ENCODE measurements at regions not wholly inside any gene's neighbourhood (a gene's known extent, or its start where the extent isn't known, plus 50 kb on each side); places are given as distances from the start of the nearest gene placed in this dataset.

DNA sequence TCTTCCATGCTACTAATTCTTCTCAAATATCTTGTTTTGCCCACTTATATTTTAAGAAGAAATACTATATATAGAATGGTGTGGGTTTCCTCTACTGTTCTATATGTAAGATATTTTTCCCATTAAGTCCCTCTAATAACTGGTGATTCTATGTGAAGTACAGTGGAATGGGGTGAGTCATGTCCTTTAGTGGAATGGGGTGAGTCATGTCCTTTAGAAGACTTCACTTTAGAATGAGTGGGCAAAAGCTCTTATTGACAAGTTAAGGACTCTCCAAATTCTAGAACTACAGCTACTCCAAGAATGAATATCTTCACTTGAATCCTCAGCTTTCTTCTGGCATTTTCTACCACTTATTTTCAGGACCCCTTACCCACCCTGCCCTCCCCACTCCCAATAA, 349.9 kb downstream of the ETNK1 start:
- no peak overlapping the region for H2BK12ac ChIP-seq (ENCODE audit: insufficient read length, low read depth, low read length)
- no peak overlapping the region for H3K27ac Mint-ChIP-seq
- H3K23me2 ChIP-seq (ENCODE audit: insufficient read length, low read depth, low read length, poor library complexity, severe bottlenecking) = no peaks in the 10 kb centered on the region
- H3K18ac ChIP-seq (ENCODE audit: insufficient read length, low read depth, low read length) = no peak overlapping the region
- no peaks in the 10 kb centered on the region for H3K27me3 Mint-ChIP-seq (ENCODE audit: low read depth)
- no peak overlapping the region for H3K27ac ChIP-seq (ENCODE audit: insufficient read length, low read depth, low read length)
- no peak overlapping the region for H4K5ac ChIP-seq (ENCODE audit: insufficient read length, low read depth, low read length)
- H3T11ph ChIP-seq (ENCODE audit: low read length) = no peak overlapping the region
- H2BK120ac ChIP-seq (ENCODE audit: low read depth, low read length, poor library complexity, severe bottlenecking) = no peak overlapping the region
- no peak overlapping the region for H2BK15ac ChIP-seq (ENCODE audit: low read depth, low read length)
- DNase-seq = no peak
- H3K79me2 ChIP-seq (ENCODE audit: insufficient read depth, low read length) = no peaks in the 10 kb centered on the region
- no peak overlapping the region for H3K4me2 ChIP-seq (ENCODE audit: insufficient read depth, insufficient read length, low read length)
- no peaks in the 10 kb centered on the region for H3K9me3 ChIP-seq (ENCODE audit: control insufficient read depth, low read depth, low read length)
- no peak overlapping the region for H3K4ac ChIP-seq (ENCODE audit: low read depth, low read length)
- H3K14ac ChIP-seq (ENCODE audit: insufficient read depth, low read length) = no peak overlapping the region
- no peak overlapping the region for H2BK20ac ChIP-seq (ENCODE audit: low read depth, low read length, poor library complexity, severe bottlenecking)
- no peak overlapping the region for H2BK5ac ChIP-seq (ENCODE audit: insufficient read length, low read length)
- no peak overlapping the region for H3K56ac ChIP-seq (ENCODE audit: insufficient read length, low read depth, low read length)
- H3K9me3 Mint-ChIP-seq = no peaks in the 10 kb centered on the region
- H3K4me1 Mint-ChIP-seq = peaks cover 0 to 3% of the 10 kb centered on the region in 2 experiments; a peak in 2 of 4 replicates
- H3K79me1 ChIP-seq (ENCODE audit: insufficient read depth, low read depth, low read length, poor library complexity, severe bottlenecking) = no peaks in the 10 kb centered on the region
- no peaks in the 10 kb centered on the region for H4K20me1 ChIP-seq (ENCODE audit: control insufficient read depth, insufficient read depth, insufficient read length)
- no peak overlapping the region for H4K91ac ChIP-seq (ENCODE audit: insufficient read length, low read depth, low read length)
- no peak overlapping the region for H2AK5ac ChIP-seq (ENCODE audit: insufficient read length, low read length)
- H3K36me3 Mint-ChIP-seq (ENCODE audit: insufficient read depth in 1 of 3, low read depth in 3 of 3) = no peaks in the 10 kb centered on the region
- H2AFZ ChIP-seq (ENCODE audit: low read length) = no peak overlapping the region
- no peak overlapping the region for H3K23ac ChIP-seq (ENCODE audit: insufficient read length, low read depth, low read length)
- H3K27me3 ChIP-seq (ENCODE audit: insufficient read depth, low read length) = no peaks in the 10 kb centered on the region
- no peak overlapping the region for H4K8ac ChIP-seq (replicated peaks; ENCODE audit: insufficient read length, low read depth, low read length)
- TF ChIP-seq, protein P1, sequence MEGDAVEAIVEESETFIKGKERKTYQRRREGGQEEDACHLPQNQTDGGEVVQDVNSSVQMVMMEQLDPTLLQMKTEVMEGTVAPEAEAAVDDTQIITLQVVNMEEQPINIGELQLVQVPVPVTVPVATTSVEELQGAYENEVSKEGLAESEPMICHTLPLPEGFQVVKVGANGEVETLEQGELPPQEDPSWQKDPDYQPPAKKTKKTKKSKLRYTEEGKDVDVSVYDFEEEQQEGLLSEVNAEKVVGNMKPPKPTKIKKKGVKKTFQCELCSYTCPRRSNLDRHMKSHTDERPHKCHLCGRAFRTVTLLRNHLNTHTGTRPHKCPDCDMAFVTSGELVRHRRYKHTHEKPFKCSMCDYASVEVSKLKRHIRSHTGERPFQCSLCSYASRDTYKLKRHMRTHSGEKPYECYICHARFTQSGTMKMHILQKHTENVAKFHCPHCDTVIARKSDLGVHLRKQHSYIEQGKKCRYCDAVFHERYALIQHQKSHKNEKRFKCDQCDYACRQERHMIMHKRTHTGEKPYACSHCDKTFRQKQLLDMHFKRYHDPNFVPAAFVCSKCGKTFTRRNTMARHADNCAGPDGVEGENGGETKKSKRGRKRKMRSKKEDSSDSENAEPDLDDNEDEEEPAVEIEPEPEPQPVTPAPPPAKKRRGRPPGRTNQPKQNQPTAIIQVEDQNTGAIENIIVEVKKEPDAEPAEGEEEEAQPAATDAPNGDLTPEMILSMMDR (conservative IDR thresholded peaks at IDR 0.05) = no peak
- no peak overlapping the region for H3K9ac ChIP-seq (ENCODE audit: extremely low read depth, insufficient read length, low read length)
- H3K4me3 Mint-ChIP-seq = no peak overlapping the region
- no peaks in the 10 kb centered on the region for H3K4me1 ChIP-seq (ENCODE audit: insufficient read depth, low read length)
